Mesenteric fat pad (tissue), 1 donor: ENCODE measurements at regions not wholly inside any gene's neighbourhood (a gene's known extent, or its start where the extent isn't known, plus 50 kb on each side); places are given as distances from the start of the nearest gene placed in this dataset.

Experiments
- DNase-seq: peaks from one replicate; pipeline ENCODE4 v3.0.0-alpha.2; 2020; ENCODE audit warnings: low spot score
- donor health status: DM: yes; HTN: yes; CAD: no.

DNA sequence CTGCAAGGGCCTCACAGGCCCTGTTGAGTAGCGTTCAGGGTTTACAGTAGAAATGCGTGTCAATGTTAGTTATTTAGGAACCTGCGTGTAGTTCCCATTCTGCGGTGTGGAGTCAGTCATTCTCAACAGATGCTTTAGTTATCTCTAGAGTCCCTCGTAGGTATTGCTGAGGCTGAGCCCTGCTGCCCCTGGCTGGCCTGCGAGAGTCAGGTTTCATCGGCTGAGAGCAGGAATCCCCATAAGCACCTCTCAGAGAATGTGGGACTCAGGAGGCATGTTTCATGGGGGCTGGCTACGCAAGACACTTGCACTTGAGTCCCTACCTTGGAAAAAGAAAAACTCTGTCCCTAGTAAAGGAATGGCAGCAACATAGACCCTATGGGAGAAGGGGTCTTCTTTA is 347.5 kb upstream of the ASIC2 start:
- no peak for DNase-seq

DNA sequence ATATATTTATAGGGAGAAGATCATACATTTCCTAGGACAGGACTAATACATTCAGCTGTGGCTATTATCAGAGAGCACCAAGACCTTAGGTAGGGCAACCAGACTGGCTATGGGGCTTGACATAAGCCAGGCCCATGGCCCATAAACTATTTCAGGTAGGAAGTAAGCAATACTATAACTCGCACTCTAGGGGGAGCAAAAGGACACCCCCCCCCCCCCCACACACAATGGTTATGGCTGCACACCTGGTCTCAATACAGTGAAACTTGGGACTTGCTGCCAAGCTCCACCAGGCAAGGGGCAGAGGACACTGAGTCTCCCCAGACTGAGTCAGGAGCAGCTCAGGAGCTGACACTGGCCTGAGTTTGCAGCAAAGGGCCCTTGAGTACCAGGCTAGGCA is 348.9 kb upstream of the ASIC2 start:
- no peak for DNase-seq

DNA sequence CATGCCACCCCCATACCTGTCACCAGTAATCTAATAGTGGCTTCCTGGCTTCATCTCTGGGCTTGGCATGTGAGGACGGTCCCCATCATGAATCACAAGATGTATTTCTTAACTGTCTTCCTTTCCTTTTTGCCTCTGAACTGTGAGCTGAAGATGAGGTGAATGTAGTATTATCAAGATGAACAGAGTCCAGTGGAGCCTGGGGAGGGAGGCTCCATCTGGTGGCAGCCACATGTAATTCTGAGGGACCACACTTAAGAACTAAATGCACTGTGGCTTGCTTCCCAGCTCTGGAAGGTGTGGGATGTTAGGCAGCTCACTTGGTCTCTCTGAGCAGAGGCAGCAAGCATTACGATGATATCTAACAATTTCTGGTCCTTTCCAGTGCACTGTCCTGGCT is 354.9 kb upstream of the ASIC2 start:
- DNase-seq = no peak

DNA sequence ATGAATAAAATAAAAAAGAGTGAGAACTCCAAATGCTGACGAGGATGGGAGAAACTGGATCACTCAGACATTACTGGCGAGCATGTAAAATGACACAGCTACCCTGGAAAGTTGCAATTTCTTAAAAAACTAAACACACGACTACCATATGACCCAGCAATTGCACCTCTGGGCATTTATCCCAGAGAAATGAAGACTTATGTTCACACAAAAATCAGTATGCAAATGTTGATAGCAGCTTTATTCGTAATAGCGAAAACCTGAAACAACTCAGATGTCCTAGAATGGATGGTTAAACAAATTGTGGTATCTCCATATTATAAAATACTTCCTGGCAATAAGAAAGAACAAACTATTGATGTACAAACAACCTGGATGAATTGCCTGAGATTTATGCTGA is 357.2 kb upstream of the ASIC2 start:
- no peak for DNase-seq

DNA sequence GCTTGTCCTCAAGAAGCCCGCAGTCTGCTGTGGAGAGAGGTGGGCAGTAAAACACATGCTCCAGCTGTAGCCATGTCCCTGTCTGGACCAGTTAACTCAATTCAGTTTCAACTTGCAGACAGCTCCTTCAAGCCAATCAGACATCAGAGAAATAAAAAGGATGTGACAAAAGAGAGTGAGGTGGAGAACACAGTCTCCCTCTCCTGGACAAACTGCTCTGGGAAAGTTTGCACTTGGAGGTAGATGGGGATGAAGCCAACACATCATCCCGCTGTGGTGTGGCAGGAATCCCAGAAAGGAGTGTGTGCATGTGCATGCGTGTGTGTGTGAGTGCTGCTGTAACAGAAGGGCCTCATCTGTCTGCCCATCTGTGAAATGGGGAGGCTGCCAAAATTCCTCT is 358.6 kb upstream of the ASIC2 start:
- no peak for DNase-seq

DNA sequence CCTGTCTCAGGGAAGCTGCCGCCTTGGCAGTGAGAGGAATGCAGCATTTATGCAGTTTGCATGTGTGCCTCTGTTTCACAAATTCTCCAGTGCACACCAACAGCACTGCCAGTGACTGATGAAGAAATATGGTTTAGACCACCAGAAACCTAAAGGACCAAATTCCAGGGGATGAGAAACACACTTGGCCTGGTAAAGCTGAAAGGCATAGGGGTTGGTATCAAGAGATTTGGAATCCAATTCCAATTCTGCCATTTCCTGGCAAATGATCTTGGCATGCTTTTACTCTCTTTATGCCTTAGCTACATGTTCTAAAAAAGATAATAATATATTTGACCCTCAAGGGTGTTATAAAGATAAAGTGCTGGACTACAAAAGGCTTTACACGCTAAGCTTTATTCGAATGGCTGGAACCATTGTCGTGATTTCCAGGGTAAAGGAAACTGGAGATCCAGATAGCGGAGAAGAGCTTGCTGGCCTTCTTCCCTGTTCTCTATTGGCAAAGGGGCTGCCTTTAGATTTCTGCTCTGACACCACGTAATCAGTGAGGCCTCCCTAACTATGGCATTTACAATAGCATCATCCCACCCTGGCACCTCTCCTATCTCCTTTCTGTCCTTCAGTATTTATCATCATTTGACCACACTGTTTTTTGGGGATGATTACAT is 359.8 kb upstream of the ASIC2 start:
- DNase-seq = no peak

DNA sequence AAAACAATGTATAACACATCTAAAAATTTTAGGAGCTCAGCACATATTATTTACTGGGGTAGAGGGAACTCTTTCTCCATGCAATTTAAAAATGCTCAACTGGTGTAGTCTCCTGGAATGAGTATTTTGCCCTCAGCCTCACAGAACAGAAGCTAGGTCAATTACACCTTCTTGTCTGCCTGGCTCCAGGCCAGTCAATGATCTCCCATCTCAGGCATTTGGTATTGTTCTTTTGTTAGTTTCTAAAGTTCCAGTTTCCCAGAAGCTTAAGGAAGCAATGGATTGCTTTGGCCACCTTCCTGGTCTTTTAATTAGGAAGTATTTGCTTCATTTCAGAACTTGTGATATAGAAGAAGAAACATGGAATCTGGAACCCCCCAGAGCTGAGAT is 360.3 kb upstream of the ASIC2 start:
- DNase-seq = no peak

DNA sequence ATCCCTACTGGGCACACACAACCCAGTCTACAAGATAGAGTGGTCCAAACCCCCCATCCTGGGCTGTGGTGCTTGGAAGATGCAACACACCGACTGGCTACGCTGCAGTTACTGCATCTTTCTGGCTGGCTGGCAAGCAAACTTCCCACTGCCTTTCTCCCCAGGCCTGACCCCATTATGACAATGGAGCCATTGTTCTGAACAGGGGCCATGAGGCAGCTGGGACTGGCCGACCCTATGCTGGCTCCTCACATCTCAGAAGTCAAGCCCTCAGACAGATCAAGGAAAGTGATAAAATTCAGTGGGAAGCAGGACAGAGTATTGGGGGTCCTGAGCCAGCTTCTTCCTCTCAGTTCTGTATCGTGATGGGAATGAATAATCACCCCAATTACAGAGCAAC is 364.1 kb upstream of the ASIC2 start:
- no peak for DNase-seq

DNA sequence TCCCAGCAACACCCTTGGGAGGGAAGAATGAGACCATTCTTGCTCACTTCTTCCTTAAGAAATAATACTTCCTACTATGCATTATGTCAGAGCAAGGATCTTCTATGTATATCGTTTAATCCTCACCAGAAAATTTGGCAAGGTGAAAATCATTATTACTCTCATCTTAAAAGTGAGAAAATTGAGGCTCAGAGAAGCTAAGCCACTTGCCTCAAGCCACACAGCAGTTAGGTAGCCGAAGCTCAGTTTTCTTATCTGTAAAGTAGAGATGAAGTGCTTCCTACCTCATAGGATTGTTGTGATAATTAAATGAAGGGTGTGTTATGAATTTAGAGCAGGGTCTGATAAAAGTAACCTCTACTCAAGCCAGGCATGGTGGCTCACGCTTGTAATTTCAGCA is 368.9 kb upstream of the ASIC2 start:
- no peak for DNase-seq

DNA sequence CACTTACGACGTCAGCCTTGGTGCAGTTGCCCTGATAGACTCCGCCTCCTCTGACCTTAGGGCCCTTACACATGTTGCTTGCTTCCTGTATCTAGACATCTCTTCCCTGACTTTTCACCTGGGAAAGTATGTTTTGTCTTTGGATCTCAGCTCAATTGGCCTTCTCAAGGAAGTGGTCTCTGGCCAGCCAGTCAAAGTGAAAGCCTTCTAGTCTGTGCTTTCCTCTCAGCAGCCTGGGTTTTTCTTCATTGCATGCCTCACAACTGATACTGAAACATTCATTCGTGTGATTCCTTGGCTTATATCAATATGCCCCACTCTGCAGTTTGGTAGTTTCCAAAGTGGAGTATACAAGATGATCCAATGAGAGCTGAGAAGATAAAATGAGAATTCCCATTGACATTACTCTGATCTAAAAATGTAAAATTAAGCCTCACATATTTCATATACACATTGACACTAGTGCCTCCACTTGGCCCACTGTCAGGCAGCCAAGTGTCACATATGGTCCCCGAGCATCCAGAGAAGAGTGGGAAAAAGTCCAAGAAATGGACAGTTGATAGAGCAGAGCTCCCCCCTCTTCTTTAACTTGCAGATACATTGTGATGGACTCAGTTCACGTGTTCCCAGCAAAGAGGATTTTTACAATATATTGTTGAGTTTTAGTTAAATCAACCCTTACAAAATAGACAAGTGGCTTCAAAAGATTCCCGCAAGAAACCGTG is 371.2 kb upstream of the ASIC2 start:
- DNase-seq = no peak

DNA sequence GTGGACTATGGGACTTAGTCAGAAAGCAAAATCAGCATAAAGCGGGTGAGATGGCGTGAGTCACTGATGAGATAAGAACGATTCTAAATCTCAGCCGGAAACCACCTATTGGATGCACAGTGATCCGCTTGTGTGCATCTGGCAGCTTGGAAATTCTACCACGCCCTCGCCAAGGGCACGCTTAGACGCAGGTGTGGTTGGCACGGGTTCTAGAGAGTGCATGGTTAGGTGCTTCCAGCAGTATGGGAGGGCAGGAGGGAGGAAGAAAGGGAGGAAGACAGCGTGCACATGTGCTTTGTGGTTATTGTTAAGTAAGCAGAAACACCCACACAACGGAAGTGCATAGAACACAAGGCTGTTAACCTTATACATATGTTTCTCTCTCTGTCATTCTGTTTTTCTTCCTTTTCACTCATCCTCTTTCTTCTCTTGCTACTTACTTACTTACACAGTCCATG is 374.0 kb upstream of the ASIC2 start:
- DNase-seq = no peak

DNA sequence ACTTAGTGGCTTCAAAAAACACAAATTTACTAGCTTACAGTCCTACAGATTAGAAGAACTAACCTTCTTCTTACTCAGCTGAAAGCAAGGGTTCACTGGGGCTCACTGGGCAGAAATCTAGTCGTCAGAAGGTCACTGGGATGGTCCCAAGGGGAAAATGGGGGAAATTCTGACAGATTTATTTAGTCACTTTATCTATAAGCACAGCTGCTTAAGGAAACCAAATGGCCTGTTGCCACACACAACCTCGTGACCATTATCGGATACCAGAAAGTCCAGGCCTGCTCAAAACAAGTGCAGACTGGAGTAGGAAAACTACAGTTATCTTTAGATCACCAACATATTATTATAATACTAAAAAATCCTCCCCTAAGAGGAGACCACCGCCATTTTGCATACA is 374.6 kb upstream of the ASIC2 start:
- DNase-seq = no peak

DNA sequence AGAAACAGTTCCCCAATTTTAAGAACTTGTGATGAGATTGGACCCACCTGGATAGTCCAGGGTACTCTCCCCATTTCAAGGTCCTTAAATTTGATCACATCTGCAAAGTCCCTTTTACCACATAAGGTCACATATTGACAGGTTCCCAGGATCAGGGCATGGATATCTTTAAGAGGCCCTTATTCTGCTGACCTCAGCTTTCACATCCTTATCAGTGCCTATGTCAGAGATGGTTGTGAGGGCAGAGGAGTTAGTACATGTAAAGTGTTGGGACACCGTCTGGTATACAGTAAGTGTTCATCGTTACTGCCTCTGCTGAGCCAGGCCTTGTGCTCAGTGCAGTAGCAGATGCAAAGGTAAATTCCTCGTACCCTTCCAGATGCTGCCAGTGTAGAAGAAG is 375.4 kb upstream of the ASIC2 start:
- DNase-seq = no peak

DNA sequence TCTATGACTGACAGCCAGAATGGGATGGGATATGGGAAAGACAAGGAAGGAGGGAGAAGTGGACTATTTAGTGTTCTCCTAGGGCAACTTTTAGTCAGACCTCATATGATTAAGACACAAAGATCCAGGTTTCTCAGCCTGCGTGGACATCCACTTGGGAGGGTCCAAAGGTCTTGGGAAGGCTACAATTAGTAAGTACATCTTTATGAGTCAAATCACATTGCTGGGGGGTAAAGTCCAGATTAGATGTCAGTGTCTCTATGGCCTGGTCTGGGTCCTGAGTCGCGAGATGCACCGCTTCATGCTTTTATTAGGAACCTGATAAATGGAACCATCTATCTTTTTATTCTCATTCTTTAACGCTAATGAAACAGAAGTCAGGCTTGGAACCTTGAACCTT is 378.4 kb upstream of the ASIC2 start:
- no peak for DNase-seq

DNA sequence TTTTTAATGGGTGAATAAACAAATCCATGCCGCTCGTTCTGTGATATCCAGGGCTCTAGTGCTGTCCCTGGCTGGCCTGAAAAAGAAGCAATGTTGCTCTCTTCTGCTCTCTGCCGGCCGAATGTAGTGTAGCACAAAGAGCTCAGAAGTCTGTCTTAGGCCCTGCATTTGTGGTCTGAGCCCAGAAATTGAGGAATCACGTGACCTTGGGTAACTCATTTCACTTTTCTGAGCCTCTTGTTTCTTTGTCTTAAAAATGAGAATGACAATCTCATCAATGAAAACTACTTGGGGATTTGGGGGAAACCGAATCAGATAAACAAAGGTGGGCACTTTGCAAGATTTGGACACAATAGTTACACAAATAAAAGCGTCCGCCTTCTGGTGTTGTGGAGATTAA is 381.6 kb upstream of the ASIC2 start:
- no peak for DNase-seq

DNA sequence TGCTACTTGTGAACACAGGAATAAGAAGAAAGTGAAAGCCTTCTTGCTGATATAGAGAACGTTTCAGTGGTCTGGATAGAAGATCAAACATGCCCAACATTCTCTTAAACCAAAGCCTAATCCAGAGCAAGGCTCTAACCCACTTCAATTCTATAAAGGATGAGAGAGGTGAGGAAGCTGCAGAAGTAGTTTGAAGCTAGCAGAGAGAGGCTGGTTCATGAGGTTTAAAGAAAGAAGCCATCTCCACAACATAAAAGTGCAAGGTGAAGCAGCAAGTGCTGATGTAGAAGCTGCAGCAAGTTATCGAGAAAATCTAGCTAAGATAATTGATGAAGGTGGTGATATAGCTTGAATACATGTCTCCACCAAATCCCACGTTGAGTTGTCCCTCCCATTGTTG is 383.3 kb upstream of the ASIC2 start:
- no peak for DNase-seq

DNA sequence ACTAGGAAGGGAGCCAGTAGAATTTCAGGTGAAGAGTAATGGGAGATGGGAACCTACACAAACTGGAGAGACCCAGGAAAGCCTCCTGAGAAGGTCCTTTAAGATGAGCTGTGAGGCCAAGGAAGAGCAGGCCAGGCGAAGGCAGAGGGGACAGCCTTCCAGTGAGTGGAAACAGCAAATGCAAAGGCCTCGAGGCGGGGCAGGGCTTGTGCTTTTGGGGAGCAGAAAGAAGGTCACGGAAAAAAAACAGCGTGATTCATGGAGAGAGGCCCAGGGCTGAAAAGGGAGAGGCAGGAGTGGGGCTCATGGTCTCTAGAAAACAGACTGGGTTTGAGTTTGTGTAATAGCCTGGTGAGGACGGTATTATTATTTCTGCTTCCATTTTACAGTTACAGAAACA is 386.5 kb upstream of the ASIC2 start:
- DNase-seq = no peak

DNA sequence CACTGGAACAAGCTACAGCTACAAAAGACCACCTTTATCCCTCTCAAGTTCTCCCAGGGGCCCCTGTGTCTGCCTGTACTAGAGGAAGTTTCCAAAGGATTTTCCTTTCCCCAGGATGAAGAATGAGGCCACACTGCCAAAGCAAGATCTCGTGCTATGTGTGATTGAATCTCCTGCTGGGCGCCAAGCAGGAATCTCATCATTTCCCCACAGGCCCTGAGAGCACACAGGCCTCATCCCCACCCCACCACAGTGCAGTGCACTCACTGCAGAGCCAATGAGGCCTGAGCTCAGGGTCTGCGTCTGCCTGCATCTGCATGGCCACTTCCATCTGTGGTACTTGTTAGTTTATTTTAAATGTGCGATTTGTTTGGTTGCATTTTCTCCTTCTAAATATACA is 387.4 kb upstream of the ASIC2 start:
- no peak for DNase-seq

DNA sequence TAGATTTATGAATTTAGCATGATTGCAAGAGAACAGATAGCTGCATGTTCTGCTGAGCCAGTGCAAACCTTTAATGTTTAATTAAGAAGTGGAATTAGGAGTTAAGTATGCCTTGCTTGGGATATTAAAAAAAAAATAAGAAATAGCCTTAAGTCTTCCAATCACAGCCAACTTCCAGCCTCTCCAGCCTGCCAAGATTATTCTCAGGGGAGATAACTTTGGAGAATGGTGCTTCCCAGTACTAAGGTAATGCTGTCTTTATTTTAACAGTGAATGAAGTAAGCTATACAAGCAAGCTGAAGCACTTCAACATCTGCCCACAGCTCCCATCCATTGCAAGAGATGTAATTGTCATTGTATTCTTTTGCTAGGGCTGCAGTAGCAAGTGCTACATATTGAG is 389.5 kb upstream of the ASIC2 start:
- DNase-seq = no peak

DNA sequence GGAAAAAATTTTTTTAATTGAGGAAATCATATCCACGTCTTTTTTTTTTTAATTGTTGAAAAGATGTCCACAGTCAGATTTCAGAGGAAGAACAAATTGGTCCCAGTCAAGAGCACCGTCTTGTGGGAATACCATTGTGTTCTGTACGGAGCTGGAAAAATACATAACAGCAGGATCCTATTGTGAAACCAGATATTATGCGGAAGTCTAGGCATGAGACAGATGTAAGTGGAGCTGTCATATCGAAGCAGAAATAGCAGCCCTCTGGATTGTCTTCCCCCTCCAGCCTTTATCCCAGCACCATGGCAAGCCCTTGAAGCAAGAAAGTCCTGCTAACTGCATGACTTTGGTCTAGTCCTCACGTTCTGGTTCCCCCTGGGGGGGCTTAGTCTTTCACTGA is 391.6 kb upstream of the ASIC2 start:
- no peak for DNase-seq

DNA sequence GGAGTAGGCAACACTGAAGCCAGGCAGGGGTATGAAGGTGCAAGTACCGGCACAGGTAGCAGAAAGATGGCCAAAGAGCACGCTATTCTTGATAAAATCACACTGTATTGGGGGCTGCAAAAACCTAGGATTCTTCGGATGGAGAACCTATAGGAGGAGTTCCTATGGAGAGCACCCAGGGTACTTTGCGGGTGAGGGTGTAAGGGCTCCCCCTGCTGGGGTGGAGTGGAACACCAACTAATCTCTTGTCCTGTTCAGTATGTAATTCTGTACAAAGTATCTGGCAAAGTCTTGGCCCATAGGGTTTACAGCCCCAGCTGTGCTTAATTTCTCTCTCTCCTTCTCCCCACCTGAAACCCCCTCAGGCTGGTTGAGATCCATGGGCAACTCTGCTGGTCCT is 393.1 kb upstream of the ASIC2 start:
- no peak for DNase-seq

DNA sequence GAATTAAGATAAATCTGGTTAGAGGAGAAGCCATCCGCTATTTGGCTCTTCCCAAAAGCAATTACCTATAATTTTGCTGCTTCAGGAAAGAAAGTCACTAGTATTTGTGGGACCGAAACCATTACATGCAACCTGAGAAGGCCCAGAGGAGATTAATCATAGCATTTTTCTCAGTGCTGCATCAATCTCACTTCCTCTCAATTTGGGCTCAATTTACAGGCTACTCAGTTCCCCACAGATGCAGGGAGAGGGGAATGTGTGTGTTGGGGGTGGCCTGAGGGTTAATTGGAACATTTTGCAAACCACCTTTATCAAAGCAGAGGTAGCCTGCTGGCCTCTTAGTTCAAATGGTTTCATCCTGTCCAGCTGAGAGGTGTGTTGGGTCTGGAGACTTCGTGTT is 394.7 kb upstream of the ASIC2 start:
- DNase-seq = no peak

DNA sequence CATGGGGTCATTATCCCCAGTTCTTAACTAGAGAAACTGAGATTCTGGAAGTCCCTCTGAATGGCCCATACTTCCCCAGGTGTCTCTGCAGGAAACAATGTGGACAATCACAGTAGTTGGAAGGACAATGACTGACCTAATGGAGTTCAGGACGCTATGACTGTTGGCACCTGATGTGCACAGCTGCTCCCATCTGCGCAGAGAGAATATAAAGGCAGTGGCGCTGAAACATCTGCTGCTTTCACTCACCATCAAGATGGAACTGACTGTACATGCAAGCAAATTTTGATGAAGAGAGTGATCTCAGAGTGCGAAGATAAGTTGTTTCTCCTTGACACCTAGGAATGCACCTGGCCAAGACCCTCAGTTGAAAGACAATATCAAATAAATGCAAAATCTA is 395.7 kb upstream of the ASIC2 start:
- no peak for DNase-seq
